ENCODE measurements at regions not wholly inside any gene's neighbourhood (a gene's known extent, or its start where the extent isn't known, plus 50 kb on each side); places are given as distances from the start of the nearest gene placed in this dataset.

DNA sequence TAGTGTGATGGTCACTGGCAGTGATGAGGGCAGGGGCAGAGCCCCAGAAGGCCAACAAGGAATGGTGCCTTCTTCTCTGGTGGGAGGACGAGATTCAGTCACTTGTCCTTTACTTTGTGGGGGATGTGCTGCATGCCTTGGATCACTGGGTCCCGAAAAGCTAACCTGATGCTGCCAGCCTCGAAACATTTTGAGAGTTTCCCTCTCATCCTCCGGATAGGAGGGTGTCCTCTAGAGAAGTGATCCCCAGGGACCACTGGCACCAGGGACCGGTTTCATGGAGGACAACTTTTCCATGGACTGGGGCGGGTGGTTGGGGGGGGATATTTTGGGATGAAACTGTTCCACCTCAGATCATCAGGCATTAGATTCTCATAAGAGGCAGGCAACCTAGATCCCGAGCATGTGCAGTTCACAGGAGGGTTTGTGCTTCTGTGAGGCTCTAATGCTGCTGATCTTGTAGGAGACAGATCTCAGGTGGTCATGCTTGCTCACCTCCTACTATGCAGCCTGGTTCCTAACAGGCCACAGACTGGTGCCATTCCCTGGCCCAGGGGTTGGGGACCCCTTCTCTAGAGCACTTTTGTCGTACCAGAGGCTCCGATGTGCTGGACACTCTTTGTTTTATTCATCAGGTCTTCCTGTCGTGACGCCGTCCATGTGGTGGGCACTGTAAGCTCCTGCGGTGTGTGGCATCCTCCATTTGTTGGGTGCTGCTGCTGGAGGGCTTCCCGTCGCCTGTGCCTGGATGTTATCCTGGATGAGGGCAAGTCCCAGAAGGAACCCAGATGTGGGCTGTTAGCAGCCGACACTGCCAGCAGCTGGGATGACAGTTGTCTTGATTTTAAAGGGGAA is 68.5 kb upstream of the HDAC4 start:
- DNase-seq, result peak in 1 of 3 donors; percentile 25
- Histone ChIP-seq H3K4me1 (peaks cover 0 to 15% (median 3%) of the 10 kb centered on the region in 4 donors), H3K4me3 (no peak overlapping the region), H3K9me3 (no peaks in the 10 kb centered on the region), H3K36me3 (no peaks in the 10 kb centered on the region), H3K27me3 (no peaks in the 10 kb centered on the region), H3K27ac (no peak overlapping the region)
- no peak for TF ChIP-seq POLR2A (IDR thresholded peaks at IDR 0.05)
- TF ChIP-seq, protein P1, sequence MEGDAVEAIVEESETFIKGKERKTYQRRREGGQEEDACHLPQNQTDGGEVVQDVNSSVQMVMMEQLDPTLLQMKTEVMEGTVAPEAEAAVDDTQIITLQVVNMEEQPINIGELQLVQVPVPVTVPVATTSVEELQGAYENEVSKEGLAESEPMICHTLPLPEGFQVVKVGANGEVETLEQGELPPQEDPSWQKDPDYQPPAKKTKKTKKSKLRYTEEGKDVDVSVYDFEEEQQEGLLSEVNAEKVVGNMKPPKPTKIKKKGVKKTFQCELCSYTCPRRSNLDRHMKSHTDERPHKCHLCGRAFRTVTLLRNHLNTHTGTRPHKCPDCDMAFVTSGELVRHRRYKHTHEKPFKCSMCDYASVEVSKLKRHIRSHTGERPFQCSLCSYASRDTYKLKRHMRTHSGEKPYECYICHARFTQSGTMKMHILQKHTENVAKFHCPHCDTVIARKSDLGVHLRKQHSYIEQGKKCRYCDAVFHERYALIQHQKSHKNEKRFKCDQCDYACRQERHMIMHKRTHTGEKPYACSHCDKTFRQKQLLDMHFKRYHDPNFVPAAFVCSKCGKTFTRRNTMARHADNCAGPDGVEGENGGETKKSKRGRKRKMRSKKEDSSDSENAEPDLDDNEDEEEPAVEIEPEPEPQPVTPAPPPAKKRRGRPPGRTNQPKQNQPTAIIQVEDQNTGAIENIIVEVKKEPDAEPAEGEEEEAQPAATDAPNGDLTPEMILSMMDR (IDR thresholded peaks at IDR 0.05), result no peak

DNA sequence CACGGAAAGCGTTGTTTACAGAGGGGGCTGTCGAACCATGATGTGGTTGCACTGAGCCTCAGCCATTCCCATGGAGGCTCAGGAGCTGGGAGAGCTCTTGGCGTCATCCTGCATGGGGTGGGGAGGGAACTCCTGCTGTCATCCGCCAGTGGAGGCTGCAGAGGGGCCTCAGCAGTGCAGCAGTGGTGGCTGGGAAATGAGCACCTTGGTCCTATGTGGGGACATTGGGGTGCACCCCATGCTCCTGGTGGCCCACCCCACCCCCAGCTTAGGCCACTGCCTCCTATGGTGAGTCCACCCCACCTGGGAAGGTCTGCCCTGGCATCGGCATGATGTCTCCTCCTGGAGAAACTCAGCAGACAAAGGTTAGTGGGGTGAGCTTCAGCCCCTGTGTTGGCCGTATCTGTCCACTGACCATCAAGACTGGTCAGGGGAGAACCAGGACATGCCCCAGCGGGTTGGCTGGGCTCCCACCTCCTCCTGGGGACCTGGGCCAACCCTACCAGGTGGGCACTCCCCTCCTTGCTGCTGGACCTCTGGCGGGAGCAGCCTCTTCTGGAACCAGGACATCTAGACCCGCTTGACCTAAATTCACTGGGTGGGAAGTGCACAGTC is 67.8 kb upstream of the HDAC4 start:
- Histone ChIP-seq H3K4me1 (peaks cover 0 to 23% (median 3%) of the 10 kb centered on the region in 4 donors), H3K27ac (no peak overlapping the region), H3K27me3 (no peaks in the 10 kb centered on the region), H3K36me3 (no peaks in the 10 kb centered on the region), H3K4me3 (no peak overlapping the region), H3K9me3 (no peaks in the 10 kb centered on the region)
- no peak for TF ChIP-seq POLR2A (IDR thresholded peaks at IDR 0.05)
- TF ChIP-seq, protein P1 (IDR thresholded peaks at IDR 0.05), result no peak
- peak in 2 of 3 donors; percentile 33 to 36 for DNase-seq

DNA sequence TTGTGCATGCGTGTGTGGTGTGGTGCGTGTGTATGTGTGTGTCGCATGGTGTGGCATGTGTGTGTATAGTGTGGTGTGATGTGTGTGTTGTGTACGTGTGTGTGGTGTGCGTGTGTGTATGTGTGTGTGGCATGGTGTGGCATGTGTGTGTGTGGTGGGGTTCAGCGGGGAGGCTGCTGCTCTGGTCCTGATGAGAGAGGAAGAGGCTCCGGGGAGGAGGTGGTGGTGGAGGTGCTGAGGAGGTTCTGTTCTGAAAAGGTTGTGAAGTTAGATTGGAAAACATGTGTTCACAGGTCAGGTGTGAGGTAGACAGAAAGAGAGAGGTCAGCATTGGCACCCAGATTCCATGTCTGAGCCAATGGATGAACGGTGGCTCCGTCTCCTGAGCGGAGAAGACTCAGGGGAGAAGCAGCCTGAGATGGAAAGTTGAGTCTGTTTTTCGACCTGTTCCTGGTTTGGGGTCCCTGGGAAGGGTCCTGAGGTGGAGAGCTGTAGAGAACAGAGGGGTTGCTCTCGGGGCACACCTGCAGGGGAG is 67.2 kb upstream of the HDAC4 start:
- peak in 1 of 3 donors; percentile 13 for DNase-seq
- no peak for TF ChIP-seq POLR2A (IDR thresholded peaks at IDR 0.05)
- TF ChIP-seq, protein P1 (IDR thresholded peaks at IDR 0.05), result no peak
- peaks cover 0 to 25% (median 3%) of the 10 kb centered on the region in 4 donors for H3K4me1 ChIP-seq
- H3K27ac ChIP-seq, result no peak overlapping the region
- no peaks in the 10 kb centered on the region for H3K9me3 ChIP-seq
- H3K27me3 ChIP-seq, result no peaks in the 10 kb centered on the region
- no peak overlapping the region for H3K4me3 ChIP-seq
- H3K36me3 ChIP-seq, result no peaks in the 10 kb centered on the region

DNA sequence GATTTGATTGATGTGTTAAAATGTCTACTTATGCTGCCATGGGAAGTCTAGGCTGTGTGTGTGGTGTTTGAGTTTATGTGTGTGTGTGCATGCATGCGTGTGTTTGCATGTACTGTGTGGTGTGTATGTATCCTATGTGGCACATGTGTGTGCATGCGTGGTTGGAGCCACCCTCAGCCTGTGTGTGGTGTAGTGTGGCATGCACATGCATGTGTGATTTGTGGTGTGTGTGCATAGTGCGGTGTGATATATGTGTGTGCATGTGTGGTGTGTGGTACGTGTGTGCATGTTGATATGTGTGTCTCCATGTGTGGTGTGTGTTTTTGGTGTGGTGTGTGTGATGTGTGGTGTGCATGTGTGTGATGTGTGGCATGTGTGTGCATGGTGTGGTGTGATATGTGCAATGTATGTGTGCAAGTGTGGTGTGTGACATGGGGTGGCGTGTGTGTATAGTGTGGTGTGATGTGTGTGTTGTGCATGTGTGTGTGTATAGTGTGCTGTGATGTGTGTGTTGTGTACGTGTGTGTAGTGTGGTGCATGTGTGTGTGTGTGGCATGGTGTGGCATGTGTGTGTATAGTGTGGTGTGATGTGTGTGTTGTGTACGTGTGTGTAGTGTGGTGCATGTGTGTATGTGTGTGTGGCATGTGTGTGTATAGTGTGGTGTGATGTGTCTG is 66.6 kb upstream of the HDAC4 start:
- DNase-seq, result peak in 1 of 3 donors; percentile 19

GRCh38 chr2:239466755-239467271 is 66.0 kb upstream of the HDAC4 start:
- no peak overlapping the region for H3K27ac ChIP-seq
- no peaks in the 10 kb centered on the region for H3K27me3 ChIP-seq
- H3K4me1 ChIP-seq, result peaks cover 0 to 25% (median 3%) of the 10 kb centered on the region in 4 donors
- no peaks in the 10 kb centered on the region for H3K36me3 ChIP-seq
- DNase-seq, result peak in 2 of 3 donors; percentile 30 to 40
- no peaks in the 10 kb centered on the region for H3K9me3 ChIP-seq
- TF ChIP-seq, protein P1 (IDR thresholded peaks at IDR 0.05), result no peak
- TF ChIP-seq POLR2A (IDR thresholded peaks at IDR 0.05), result no peak
- H3K4me3 ChIP-seq, result no peak overlapping the region

More for the DNA sequence above, 66.6 kb upstream of the HDAC4 start:
- H3K27me3 ChIP-seq, result no peaks in the 10 kb centered on the region
- TF ChIP-seq, protein P1 (IDR thresholded peaks at IDR 0.05), result no peak
- TF ChIP-seq POLR2A (IDR thresholded peaks at IDR 0.05), result no peak
- peaks cover 0 to 25% (median 3%) of the 10 kb centered on the region in 4 donors for H3K4me1 ChIP-seq
- no peak overlapping the region for H3K27ac ChIP-seq
- no peaks in the 10 kb centered on the region for H3K9me3 ChIP-seq
- no peak overlapping the region for H3K4me3 ChIP-seq
- no peaks in the 10 kb centered on the region for H3K36me3 ChIP-seq
